ENCODE measurements at regions not wholly inside any gene's neighbourhood (a gene's known extent, or its start where the extent isn't known, plus 50 kb on each side); places are given as distances from the start of the nearest gene placed in this dataset.

- TF ChIP-seq POLR2A (conservative IDR thresholded peaks at IDR 0.05) (no peak), ZNF766 (CRISPR knock-in tag; conservative IDR thresholded peaks at IDR 0.05) (no peak), GATA2 (CRISPR knock-in tag; IDR thresholded peaks at IDR 0.05) (no peak), PRPF4 (IDR thresholded peaks at IDR 0.05; ENCODE audit: insufficient read depth, low read depth, low read length, poor library complexity, severe bottlenecking) (no peak), THRB (CRISPR knock-in tag; conservative IDR thresholded peaks at IDR 0.05) (no peak), BCLAF1 (IDR thresholded peaks at IDR 0.05; ENCODE audit: borderline replicate concordance in 1 of 2, control insufficient read depth in 1 of 2, low read depth in 2 of 2, low read length in 1 of 2) (no peak), AFF1 (IDR thresholded peaks at IDR 0.05; ENCODE audit: low read depth in 1 of 2, partially characterized antibody in 2 of 2) (no peak), KLF16 (IDR thresholded peaks at IDR 0.05) (no peak)
Observed at GRCh38 chr6:4192627-4193026, 57.3 kb upstream of the ECI2 start.

All from K562 (cell line).